HEK293 (cell line): ENCODE measurements at regions not wholly inside any gene's neighbourhood (a gene's known extent, or its start where the extent isn't known, plus 50 kb on each side); places are given as distances from the start of the nearest gene placed in this dataset.

Experiments
- CTCF ChIA-PET: fragments of 350-600 bp; formaldehyde crosslinking; extraction: SDS; loops from one replicate; lab custom pipeline; 2021; ENCODE audit warnings: antibody characterized with exemption; lab: Yijun Ruan, JAX
- POLR2A ChIA-PET: fragments of 300-600 bp; formaldehyde crosslinking; extraction: SDS; loops from one replicate; lab custom pipeline; 2020; ENCODE audit warnings: antibody characterized with exemption, inconsistent platforms; lab: Yijun Ruan, JAX
- H3K27ac ChIP-seq: fragments of 200-500 bp; sonication (Bioruptor generic); 2 replicates; pipeline ENCODE4 v1.5.1; 2014; ENCODE audit warnings: low read depth, low read length, control low read depth, inconsistent platforms; ENCODE audit errors: extremely low read depth
- H3K36me3 ChIP-seq, 2 experiments: fragments of 200-500 bp in 1 of 2; sonication (Bioruptor generic) in 1 of 2; 1 replicate in 1 of 2; 2 replicates in 1 of 2; pipeline ENCODE4 v1.5.1; 2014 to 2017; ENCODE audit warnings: inconsistent platforms in 2 of 2, low read length in 2 of 2; ENCODE audit not compliant: control insufficient read depth in 2 of 2, insufficient read depth in 1 of 2
- H3K4me1 ChIP-seq: fragments of 200-500 bp; sonication (Bioruptor generic); 2 replicates; pipeline ENCODE4 v1.5.1; 2014; ENCODE audit warnings: mild to moderate bottlenecking, low read length, inconsistent platforms; ENCODE audit not compliant: control insufficient read depth, insufficient read depth
- H3K4me3 ChIP-seq: 2 replicates; pipeline ENCODE4 v1.5.1; 2011; ENCODE audit warnings: low read depth, mild to moderate bottlenecking, control low read depth, low read length, moderate library complexity
- H3K9me3 ChIP-seq: fragments of 200-500 bp; sonication (Bioruptor generic); 2 replicates; pipeline ENCODE4 v1.5.1; 2014; ENCODE audit warnings: low read depth, low read length, inconsistent platforms; ENCODE audit not compliant: control insufficient read depth, insufficient read depth
- GLIS1 ChIP-seq: fragments of 450-650 bp; formaldehyde crosslinking; IDR thresholded peaks from 2 replicates; pipeline ENCODE4 v1.5.1; 2016; ENCODE audit warnings: missing biosample characterization, missing genetic modification characterization
- GLIS2 ChIP-seq: fragments of 450-650 bp; formaldehyde crosslinking; IDR thresholded peaks from 2 replicates; pipeline ENCODE4 v1.5.1; 2016; ENCODE audit warnings: missing biosample characterization, missing genetic modification characterization
- KLF1 ChIP-seq: fragments of 450-650 bp; formaldehyde crosslinking; IDR thresholded peaks from 2 replicates; pipeline ENCODE4 v1.5.1; 2016; ENCODE audit warnings: missing biosample characterization, missing genetic modification characterization
- KLF7 ChIP-seq: fragments of 450-650 bp; formaldehyde crosslinking; IDR thresholded peaks from 2 replicates; pipeline ENCODE4 v1.5.1; 2016; ENCODE audit warnings: missing biosample characterization, missing genetic modification characterization, borderline replicate concordance
- MYNN ChIP-seq: fragments of 450-650 bp; formaldehyde crosslinking; IDR thresholded peaks from 2 replicates; pipeline ENCODE4 v1.5.1; 2016; ENCODE audit warnings: missing biosample characterization, missing genetic modification characterization, borderline replicate concordance
- PRDM1 ChIP-seq: fragments of 450-650 bp; formaldehyde crosslinking; IDR thresholded peaks from 2 replicates; pipeline ENCODE4; 2016; ENCODE audit warnings: missing biosample characterization, missing genetic modification characterization
- SP7 ChIP-seq: fragments of 450-650 bp; formaldehyde crosslinking; IDR thresholded peaks from 2 replicates; pipeline ENCODE4 v1.5.1; 2016; ENCODE audit warnings: missing biosample characterization, missing genetic modification characterization
- ZBTB11 ChIP-seq: fragments of 450-650 bp; formaldehyde crosslinking; conservative IDR thresholded peaks from 2 replicates; pipeline ENCODE4 v1.5.1; 2016; ENCODE audit warnings: low read depth, missing biosample characterization, missing genetic modification characterization
- ZNF157 ChIP-seq: fragments of 450-650 bp; formaldehyde crosslinking; IDR thresholded peaks from 2 replicates; pipeline ENCODE4 v1.5.1; 2016; ENCODE audit warnings: missing biosample characterization, missing genetic modification characterization
- ZNF530 ChIP-seq: fragments of 450-650 bp; formaldehyde crosslinking; IDR thresholded peaks from 2 replicates; pipeline ENCODE4 v1.5.1; 2016; ENCODE audit warnings: low read depth, missing biosample characterization, missing genetic modification characterization
- ZNF791 ChIP-seq: fragments of 450-650 bp; formaldehyde crosslinking; IDR thresholded peaks from 2 replicates; pipeline ENCODE4 v1.5.1; 2016; ENCODE audit warnings: missing biosample characterization, missing genetic modification characterization
- ZNF830 ChIP-seq: fragments of 450-650 bp; IDR thresholded peaks from 2 replicates; pipeline ENCODE4 v1.5.0; 2018; ENCODE audit warnings: missing biosample characterization, missing genetic modification characterization, low read depth, mild to moderate bottlenecking, moderate library complexity
- TF ChIP-seq, protein P1 (sequence below): fragments of 450-650 bp; formaldehyde crosslinking; IDR thresholded peaks from 2 replicates; pipeline ENCODE4 v1.5.1; 2016; ENCODE audit warnings: missing biosample characterization, missing genetic modification characterization
- TF ChIP-seq, protein P2 (sequence below): fragments of 450-650 bp; formaldehyde crosslinking; conservative IDR thresholded peaks from 2 replicates; pipeline ENCODE4 v1.5.1; 2016; ENCODE audit warnings: low read depth, missing biosample characterization, missing genetic modification characterization
- TF ChIP-seq, protein P3 (sequence below): fragments of 450-650 bp; formaldehyde crosslinking; IDR thresholded peaks from 2 replicates; pipeline ENCODE4 v1.5.1; 2016; ENCODE audit warnings: missing biosample characterization, missing genetic modification characterization, borderline replicate concordance
- TF ChIP-seq, protein P4 (sequence below): fragments of 450-650 bp; formaldehyde crosslinking; IDR thresholded peaks from 2 replicates; pipeline ENCODE4 v1.5.1; 2016; ENCODE audit warnings: missing biosample characterization, missing genetic modification characterization

GRCh38 chr3:43814461-43814860 lies 123.7 kb downstream of the ABHD5 start (continued):
- TF ChIP-seq KLF7 (tag by site-specific recombination) (no peak), KLF1 (tag by site-specific recombination) (no peak), ZNF157 (no peak), GLIS2 (tag by site-specific recombination) (no peak), ZNF791 (no peak), ZNF830 (tag by site-specific recombination) (no peak), ZBTB11 (tag by site-specific recombination) (no peak), PRDM1 (tag by site-specific recombination) (no peak), GLIS1 (no peak)
- TF ChIP-seq, protein P1, sequence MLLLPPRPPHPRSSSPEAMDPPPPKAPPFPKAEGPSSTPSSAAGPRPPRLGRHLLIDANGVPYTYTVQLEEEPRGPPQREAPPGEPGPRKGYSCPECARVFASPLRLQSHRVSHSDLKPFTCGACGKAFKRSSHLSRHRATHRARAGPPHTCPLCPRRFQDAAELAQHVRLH = no peak

DNA sequence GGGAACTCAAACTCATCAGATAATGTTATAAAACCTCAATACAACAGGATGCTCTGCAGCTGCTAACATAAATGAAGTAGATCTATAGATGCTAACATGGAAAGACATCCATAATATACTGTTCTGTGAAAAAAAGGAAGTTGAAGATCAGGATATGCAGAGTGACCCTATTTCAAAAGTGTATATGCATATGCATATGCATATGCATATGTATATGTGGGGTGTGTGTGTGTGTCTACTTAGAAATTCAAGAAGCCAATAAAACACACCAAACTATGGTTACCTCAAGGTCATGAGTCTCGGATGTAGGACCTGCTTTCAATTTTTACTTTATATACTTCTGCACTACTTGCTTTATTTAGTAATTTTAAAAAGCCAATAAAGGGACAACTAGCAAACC lies 125.6 kb downstream of the ABHD5 start:
- TF ChIP-seq ZNF530 (tag by site-specific recombination) = no peak
- ChIA-PET POLR2A (no interaction called here), CTCF (interaction anchor here (0.7 kb wide), 1 partner anchor 47 kb away, joined by 3 read pairs; no protein-coding TSS in a partner anchor)
- no peaks in the 10 kb centered on the region for H3K9me3 ChIP-seq
- H3K36me3 ChIP-seq = no peaks in the 10 kb centered on the region
- no peak overlapping the region for H3K4me3 ChIP-seq
- H3K27ac ChIP-seq = no peak overlapping the region
- no peaks in the 10 kb centered on the region for H3K4me1 ChIP-seq

DNA sequence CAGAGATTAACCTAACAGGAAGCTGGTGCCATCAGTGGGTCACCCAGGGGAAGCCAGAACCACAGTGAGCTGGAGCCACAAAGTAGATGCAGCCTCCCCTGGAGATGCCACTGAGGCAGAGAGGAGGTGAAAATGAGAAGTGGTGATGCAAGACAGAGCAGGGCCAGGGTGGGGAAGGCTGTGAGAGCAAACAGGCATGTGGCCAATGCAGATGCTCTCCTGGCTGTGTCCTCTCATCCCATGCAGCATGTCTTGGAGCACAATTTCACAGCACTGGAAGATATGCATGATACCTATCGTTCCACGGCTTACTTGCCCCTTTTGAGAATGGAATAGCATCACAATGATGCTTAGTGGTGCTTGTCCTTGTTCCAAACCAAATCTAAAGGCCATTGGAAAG lies 126.3 kb downstream of the ABHD5 start:
- ChIA-PET CTCF (no interaction called here), POLR2A (no interaction called here)
- H3K4me1 ChIP-seq = no peaks in the 10 kb centered on the region
- H3K27ac ChIP-seq = no peak overlapping the region
- TF ChIP-seq, protein P2, sequence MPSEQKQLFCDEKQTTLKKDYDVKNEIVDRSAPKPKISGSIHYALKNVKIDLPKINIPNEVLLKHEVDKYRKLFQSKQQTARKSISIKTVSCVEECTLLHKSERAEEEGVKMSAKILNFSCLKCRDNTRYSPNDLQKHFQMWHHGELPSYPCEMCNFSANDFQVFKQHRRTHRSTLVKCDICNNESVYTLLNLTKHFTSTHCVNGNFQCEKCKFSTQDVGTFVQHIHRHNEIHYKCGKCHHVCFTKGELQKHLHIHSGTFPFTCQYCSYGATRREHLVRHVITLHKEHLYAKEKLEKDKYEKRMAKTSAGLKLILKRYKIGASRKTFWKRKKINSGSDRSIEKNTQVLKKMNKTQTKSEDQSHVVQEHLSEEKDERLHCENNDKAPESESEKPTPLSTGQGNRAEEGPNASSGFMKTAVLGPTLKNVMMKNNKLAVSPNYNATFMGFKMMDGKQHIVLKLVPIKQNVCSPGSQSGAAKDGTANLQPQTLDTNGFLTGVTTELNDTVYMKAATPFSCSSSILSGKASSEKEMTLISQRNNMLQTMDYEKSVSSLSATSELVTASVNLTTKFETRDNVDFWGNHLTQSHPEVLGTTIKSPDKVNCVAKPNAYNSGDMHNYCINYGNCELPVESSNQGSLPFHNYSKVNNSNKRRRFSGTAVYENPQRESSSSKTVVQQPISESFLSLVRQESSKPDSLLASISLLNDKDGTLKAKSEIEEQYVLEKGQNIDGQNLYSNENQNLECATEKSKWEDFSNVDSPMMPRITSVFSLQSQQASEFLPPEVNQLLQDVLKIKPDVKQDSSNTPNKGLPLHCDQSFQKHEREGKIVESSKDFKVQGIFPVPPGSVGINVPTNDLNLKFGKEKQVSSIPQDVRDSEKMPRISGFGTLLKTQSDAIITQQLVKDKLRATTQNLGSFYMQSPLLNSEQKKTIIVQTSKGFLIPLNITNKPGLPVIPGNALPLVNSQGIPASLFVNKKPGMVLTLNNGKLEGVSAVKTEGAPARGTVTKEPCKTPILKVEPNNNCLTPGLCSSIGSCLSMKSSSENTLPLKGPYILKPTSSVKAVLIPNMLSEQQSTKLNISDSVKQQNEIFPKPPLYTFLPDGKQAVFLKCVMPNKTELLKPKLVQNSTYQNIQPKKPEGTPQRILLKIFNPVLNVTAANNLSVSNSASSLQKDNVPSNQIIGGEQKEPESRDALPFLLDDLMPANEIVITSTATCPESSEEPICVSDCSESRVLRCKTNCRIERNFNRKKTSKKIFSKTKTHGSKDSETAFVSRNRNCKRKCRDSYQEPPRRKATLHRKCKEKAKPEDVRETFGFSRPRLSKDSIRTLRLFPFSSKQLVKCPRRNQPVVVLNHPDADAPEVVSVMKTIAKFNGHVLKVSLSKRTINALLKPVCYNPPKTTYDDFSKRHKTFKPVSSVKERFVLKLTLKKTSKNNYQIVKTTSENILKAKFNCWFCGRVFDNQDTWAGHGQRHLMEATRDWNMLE = no peak
- TF ChIP-seq, protein P3, sequence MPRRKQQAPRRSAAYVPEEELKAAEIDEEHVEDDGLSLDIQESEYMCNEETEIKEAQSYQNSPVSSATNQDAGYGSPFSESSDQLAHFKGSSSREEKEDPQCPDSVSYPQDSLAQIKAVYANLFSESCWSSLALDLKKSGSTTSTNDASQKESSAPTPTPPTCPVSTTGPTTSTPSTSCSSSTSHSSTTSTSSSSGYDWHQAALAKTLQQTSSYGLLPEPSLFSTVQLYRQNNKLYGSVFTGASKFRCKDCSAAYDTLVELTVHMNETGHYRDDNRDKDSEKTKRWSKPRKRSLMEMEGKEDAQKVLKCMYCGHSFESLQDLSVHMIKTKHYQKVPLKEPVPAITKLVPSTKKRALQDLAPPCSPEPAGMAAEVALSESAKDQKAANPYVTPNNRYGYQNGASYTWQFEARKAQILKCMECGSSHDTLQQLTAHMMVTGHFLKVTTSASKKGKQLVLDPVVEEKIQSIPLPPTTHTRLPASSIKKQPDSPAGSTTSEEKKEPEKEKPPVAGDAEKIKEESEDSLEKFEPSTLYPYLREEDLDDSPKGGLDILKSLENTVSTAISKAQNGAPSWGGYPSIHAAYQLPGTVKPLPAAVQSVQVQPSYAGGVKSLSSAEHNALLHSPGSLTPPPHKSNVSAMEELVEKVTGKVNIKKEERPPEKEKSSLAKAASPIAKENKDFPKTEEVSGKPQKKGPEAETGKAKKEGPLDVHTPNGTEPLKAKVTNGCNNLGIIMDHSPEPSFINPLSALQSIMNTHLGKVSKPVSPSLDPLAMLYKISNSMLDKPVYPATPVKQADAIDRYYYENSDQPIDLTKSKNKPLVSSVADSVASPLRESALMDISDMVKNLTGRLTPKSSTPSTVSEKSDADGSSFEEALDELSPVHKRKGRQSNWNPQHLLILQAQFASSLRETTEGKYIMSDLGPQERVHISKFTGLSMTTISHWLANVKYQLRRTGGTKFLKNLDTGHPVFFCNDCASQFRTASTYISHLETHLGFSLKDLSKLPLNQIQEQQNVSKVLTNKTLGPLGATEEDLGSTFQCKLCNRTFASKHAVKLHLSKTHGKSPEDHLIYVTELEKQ (tag by site-specific recombination) = no peak
- no peak for TF ChIP-seq MYNN (tag by site-specific recombination)
- TF ChIP-seq SP7 (tag by site-specific recombination) = no peak
- TF ChIP-seq, protein P4, sequence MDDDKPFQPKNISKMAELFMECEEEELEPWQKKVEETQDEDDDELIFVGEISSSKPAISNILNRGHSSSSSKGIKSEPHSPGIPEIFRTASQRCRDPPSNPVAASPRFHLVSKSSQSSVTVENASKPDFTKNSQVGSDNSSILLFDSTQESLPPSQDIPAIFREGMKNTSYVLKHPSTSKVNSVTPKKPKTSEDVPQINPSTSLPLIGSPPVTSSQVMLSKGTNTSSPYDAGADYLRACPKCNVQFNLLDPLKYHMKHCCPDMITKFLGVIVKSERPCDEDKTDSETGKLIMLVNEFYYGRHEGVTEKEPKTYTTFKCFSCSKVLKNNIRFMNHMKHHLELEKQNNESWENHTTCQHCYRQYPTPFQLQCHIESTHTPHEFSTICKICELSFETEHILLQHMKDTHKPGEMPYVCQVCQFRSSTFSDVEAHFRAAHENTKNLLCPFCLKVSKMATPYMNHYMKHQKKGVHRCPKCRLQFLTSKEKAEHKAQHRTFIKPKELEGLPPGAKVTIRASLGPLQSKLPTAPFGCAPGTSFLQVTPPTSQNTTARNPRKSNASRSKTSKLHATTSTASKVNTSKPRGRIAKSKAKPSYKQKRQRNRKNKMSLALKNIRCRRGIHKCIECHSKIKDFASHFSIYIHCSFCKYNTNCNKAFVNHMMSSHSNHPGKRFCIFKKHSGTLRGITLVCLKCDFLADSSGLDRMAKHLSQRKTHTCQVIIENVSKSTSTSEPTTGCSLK = no peak
- TF ChIP-seq, all 188 proteins: peak for 0
- Histone ChIP-seq H3K36me3 (no peaks in the 10 kb centered on the region), H3K9me3 (no peaks in the 10 kb centered on the region), H3K4me3 (no peak overlapping the region)
